Trophoblast cell (in vitro differentiated cells and primary cell): ENCODE measurements at regions not wholly inside any gene's neighbourhood (a gene's known extent, or its start where the extent isn't known, plus 50 kb on each side); places are given as distances from the start of the nearest gene placed in this dataset.

Source experiments
- DNase-seq, 2 donors: peaks; one replicate each; pipeline ENCODE4 v3.0.0-alpha.2; 2016
- H2AFZ ChIP-seq: 2 replicates; pipeline ENCODE4 v1.6.1; 2013; ENCODE audit warnings: low read length, moderate library complexity, mild to moderate bottlenecking; ENCODE audit not compliant: insufficient read depth, poor library complexity
- H2AK5ac ChIP-seq: 2 replicates; pipeline ENCODE4 v1.6.1; 2013; ENCODE audit warnings: mild to moderate bottlenecking, low read length
- H2BK120ac ChIP-seq: 2 replicates; pipeline ENCODE4 v1.6.1; 2013; ENCODE audit warnings: low read length, mild to moderate bottlenecking, moderate library complexity; ENCODE audit not compliant: insufficient read depth, poor library complexity
- H2BK12ac ChIP-seq: 2 replicates; pipeline ENCODE4 v1.6.1; 2013; ENCODE audit warnings: mild to moderate bottlenecking, low read length, moderate library complexity
- H2BK5ac ChIP-seq: 2 replicates; pipeline ENCODE4 v1.6.1; 2013; ENCODE audit warnings: low read length, low read depth, moderate library complexity, mild to moderate bottlenecking; ENCODE audit not compliant: poor library complexity
- H3K14ac ChIP-seq: 2 replicates; pipeline ENCODE4 v1.6.1; 2013; ENCODE audit warnings: mild to moderate bottlenecking, low read length
- H3K18ac ChIP-seq: 2 replicates; pipeline ENCODE4 v1.6.1; 2013; ENCODE audit warnings: mild to moderate bottlenecking, low read length
- H3K23ac ChIP-seq: 2 replicates; pipeline ENCODE4 v1.6.1; 2013; ENCODE audit warnings: low read length
- H3K27ac ChIP-seq: 2 replicates; pipeline ENCODE4 v1.5.1; 2013; ENCODE audit warnings: low read depth, mild to moderate bottlenecking, inconsistent platforms, low read length, moderate library complexity
- H3K27me3 ChIP-seq: 2 replicates; pipeline ENCODE4 v1.6.1; 2013; ENCODE audit warnings: inconsistent platforms, mild to moderate bottlenecking, low read length, moderate library complexity; ENCODE audit not compliant: insufficient read depth
- H3K36me3 ChIP-seq, 2 experiments: 1 replicate in 1 of 2; 2 replicates in 1 of 2; pipeline ENCODE4 v1.6.1; 2013; ENCODE audit warnings: low read length in 2 of 2, mild to moderate bottlenecking in 2 of 2, moderate library complexity in 1 of 2; ENCODE audit not compliant: insufficient read depth in 2 of 2, control insufficient read depth in 1 of 2
- H3K4ac ChIP-seq: 2 replicates; pipeline ENCODE4 v1.6.1; 2013; ENCODE audit warnings: low read depth, mild to moderate bottlenecking, low read length, moderate library complexity
- H3K4me1 ChIP-seq, 2 experiments: 1 replicate in 1 of 2; 2 replicates in 1 of 2; pipeline ENCODE4 v1.6.1; 2013; ENCODE audit warnings: low read length in 2 of 2, mild to moderate bottlenecking in 2 of 2, moderate library complexity in 1 of 2; ENCODE audit not compliant: insufficient read depth in 2 of 2, control insufficient read depth in 1 of 2
- H3K4me2 ChIP-seq: 2 replicates; pipeline ENCODE4 v1.6.1; 2013; ENCODE audit warnings: inconsistent platforms, mild to moderate bottlenecking, low read length, moderate library complexity
- H3K4me3 ChIP-seq: 2 replicates; pipeline ENCODE4 v1.5.1; 2013; ENCODE audit warnings: mild to moderate bottlenecking, low read depth, low read length, inconsistent platforms
- H3K79me1 ChIP-seq: one replicate; pipeline ENCODE4 v1.6.1; 2013; ENCODE audit warnings: low read length
- H3K79me2 ChIP-seq: 2 replicates; pipeline ENCODE4 v1.6.1; 2013; ENCODE audit warnings: low read length, mild to moderate bottlenecking; ENCODE audit not compliant: control insufficient read depth, insufficient read depth, poor library complexity
- H3K9ac ChIP-seq: 2 replicates; pipeline ENCODE4 v1.6.1; 2013; ENCODE audit warnings: mild to moderate bottlenecking, low read length
- H3K9me3 ChIP-seq: 2 replicates; pipeline ENCODE4 v1.6.1; 2013; ENCODE audit warnings: low read depth, mild to moderate bottlenecking, control low read depth, inconsistent platforms, low read length; ENCODE audit not compliant: insufficient read depth
- H4K12ac ChIP-seq: 2 replicates; pipeline ENCODE4 v1.6.1; 2013; ENCODE audit warnings: low read depth, mild to moderate bottlenecking, low read length, moderate library complexity
- H4K8ac ChIP-seq: 2 replicates; pipeline ENCODE4 v1.6.1; 2013; ENCODE audit warnings: low read depth, mild to moderate bottlenecking, low read length, moderate library complexity
- H4K91ac ChIP-seq: one replicate; pipeline ENCODE4 v1.6.1; 2013; ENCODE audit warnings: low read depth, mild to moderate bottlenecking, low read length, moderate library complexity
- WGBS: extraction: QIAGEN DNeasy Blood & Tissue Kit; methylation state at CpG from one replicate; pipeline ENCODE4 v1.1.7; 2013; ENCODE audit warnings: missing lambda C conversion rate; ENCODE audit not compliant: insufficient read length, insufficient coverage; ENCODE audit errors: extremely low coverage; 5-methylcytosine and 5-hydroxymethylcytosine counted together

DNA sequence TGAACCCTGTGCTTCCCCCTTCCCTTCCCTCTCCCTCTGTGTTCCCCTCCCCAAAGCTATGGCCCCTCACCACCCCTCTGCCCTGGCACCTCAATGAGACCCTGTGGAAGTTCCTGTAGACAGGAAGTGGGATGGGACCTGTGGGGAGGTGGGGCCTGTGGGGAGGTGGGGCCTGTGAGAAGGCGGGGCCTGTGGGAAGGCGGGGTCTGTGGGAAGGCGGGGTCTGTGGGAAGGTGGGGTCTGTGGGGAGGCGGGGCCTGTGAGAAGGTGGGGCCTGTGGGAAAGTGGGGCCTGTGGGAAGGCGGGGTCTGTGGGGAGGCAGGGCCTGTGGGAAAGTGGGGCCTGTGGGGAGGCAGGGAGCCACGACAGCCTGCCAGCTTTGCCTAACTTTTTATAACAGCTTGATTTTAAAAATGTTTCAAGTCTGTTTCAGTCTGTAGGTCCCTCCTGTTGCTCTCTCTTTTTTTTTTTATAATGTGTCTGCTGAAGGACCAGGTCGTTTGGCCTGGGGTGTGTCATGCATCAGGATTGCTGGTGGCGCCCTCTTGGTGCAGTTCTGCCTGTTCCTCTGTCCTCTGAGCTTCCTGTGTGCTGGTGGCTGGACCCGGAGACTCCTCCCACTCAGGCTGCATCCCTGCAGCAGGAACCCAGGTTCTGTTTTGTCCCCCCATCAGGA, 70.5 kb upstream of the SLCO4A1 start:
- H3K36me3 ChIP-seq: no peaks in the 10 kb centered on the region
- H2BK12ac ChIP-seq: no peak overlapping the region
- no peak overlapping the region for H3K18ac ChIP-seq
- H3K79me2 ChIP-seq: no peaks in the 10 kb centered on the region
- no peak overlapping the region for H3K4me2 ChIP-seq
- no peak overlapping the region for H2AK5ac ChIP-seq
- no peak overlapping the region for H3K4me3 ChIP-seq
- no peak overlapping the region for H2BK5ac ChIP-seq
- no peak overlapping the region for H3K9ac ChIP-seq
- no peak for DNase-seq
- no peak overlapping the region for H4K8ac ChIP-seq
- H2BK120ac ChIP-seq: no peak overlapping the region
- no peaks in the 10 kb centered on the region for H3K27me3 ChIP-seq
- H3K9me3 ChIP-seq: peaks cover 15% of the 10 kb centered on the region
- H4K12ac ChIP-seq: no peak overlapping the region
- H3K4me1 ChIP-seq: no peaks in the 10 kb centered on the region
- no peak overlapping the region for H4K91ac ChIP-seq
- no peak overlapping the region for H2AFZ ChIP-seq
- H3K79me1 ChIP-seq: no peaks in the 10 kb centered on the region
- H3K27ac ChIP-seq: no peak overlapping the region
- WGBS: no CpG with 5 or more reads among the region's 9 CpGs
- no peak overlapping the region for H3K14ac ChIP-seq
- H3K23ac ChIP-seq: no peak overlapping the region
- no peak overlapping the region for H3K4ac ChIP-seq

DNA sequence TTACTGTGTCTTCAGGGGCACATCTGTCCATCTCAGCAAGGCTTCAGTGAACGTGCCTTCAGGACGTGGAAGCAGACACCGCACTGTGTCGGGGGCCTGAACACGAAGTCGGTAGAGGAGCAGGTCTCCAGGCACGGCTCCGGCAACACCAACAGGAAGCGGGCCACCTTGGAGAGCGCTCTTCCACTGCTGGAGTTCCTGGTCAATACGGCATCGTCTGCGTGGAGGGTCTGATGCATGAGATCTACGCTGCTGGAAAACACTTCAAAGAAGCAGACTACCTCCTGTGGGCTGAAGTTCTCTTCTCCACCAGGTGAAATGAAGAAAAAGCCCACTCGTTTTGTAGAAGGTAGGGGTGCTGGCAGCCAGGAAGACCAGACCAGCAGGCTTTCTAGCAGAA, 69.3 kb upstream of the SLCO4A1 start:
- H3K4ac ChIP-seq: no peak overlapping the region

DNA sequence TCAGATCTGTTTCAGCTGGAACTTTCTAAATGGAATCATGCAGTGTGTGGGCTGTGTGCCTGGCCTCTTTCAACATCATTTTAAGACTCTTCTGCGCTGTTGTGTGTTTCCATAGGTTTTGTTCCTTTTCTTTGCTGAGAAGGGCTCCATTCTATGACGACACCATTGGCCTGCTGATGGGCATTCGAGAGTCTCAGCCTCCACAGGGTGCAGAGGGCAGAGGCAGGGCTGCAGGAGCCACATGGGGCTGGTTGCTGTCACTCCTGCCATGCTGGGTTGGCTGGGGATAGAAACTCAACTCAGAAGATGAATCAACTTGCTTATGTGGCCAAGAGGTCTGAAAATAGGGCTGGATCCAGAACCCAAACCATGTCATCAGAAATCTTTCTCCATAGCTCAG, 68.5 kb upstream of the SLCO4A1 start:
- Histone ChIP-seq H4K12ac (no peak overlapping the region), H3K14ac (no peak overlapping the region), H3K79me2 (no peaks in the 10 kb centered on the region), H4K91ac (no peak overlapping the region), H3K36me3 (no peaks in the 10 kb centered on the region), H2AFZ (no peak overlapping the region), H3K4ac (no peak overlapping the region), H3K27me3 (no peaks in the 10 kb centered on the region), H2BK5ac (no peak overlapping the region), H2AK5ac (no peak overlapping the region), H3K9me3 (peaks cover 11% of the 10 kb centered on the region), H3K9ac (no peak overlapping the region), H3K4me1 (no peaks in the 10 kb centered on the region), H4K8ac (no peak overlapping the region), H3K18ac (no peak overlapping the region), H3K4me2 (no peak overlapping the region), H3K79me1 (no peaks in the 10 kb centered on the region), H3K23ac (no peak overlapping the region), H2BK12ac (no peak overlapping the region), H2BK120ac (no peak overlapping the region), H3K4me3 (no peak overlapping the region), H3K27ac (no peak overlapping the region)
- no peak for DNase-seq
- WGBS: no CpG with 5 or more reads among the region's 3 CpGs

More for the DNA sequence above, 69.3 kb upstream of the SLCO4A1 start:
- Histone ChIP-seq H3K79me1 (no peaks in the 10 kb centered on the region), H2AFZ (no peak overlapping the region), H3K18ac (no peak overlapping the region), H3K9ac (no peak overlapping the region), H3K23ac (no peak overlapping the region), H2BK12ac (no peak overlapping the region), H2BK5ac (no peak overlapping the region), H4K91ac (no peak overlapping the region), H3K27me3 (no peaks in the 10 kb centered on the region), H3K36me3 (no peaks in the 10 kb centered on the region), H3K9me3 (peaks cover 15% of the 10 kb centered on the region), H2AK5ac (no peak overlapping the region), H2BK120ac (no peak overlapping the region), H3K4me3 (no peak overlapping the region), H3K4me2 (no peak overlapping the region), H3K14ac (no peak overlapping the region), H4K8ac (no peak overlapping the region), H4K12ac (no peak overlapping the region), H3K27ac (no peak overlapping the region), H3K79me2 (no peaks in the 10 kb centered on the region), H3K4me1 (no peaks in the 10 kb centered on the region)
- DNase-seq: no peak
- WGBS: no CpG with 5 or more reads among the region's 15 CpGs

DNA sequence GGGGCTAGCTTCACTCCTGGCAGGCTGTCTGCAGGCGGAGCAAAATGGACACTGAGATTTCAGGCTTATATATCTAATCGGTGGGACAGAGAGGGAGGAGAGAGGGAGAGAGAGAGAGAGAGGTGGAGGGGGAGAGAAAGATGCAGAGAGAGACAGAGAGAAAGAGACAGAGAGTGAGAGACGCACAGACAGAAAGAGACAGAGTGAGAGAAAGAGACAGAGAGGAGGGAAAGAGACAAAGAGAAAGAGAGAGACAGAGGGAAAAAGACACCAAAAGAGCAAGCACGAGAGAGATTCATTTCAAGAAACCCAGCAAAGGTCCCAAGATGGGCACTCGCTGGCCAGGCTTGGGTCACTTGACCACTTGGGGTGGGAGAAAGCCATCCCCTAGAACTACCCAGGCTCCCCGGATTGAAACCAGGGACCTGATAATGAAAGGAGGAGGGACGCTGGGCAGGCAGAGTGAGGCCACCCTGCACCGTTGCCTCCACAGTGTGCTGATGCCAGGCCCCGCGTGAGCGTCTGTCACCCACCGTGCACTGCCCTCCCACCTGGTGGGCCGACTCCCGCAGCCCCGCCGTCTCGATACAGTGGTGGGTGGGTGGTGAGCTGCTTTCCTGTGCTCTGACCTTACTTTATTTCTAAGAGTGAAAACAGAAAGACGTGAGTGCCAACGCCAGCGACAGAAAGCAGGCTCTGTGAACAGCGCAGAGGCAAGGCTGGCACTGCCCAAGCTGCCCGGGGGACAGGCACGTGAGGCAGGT, 67.9 kb upstream of the SLCO4A1 start:
- no peak overlapping the region for H3K4me2 ChIP-seq
- no peaks in the 10 kb centered on the region for H3K4me1 ChIP-seq
- H3K79me2 ChIP-seq: no peaks in the 10 kb centered on the region
- no peak overlapping the region for H2BK12ac ChIP-seq
- WGBS: no CpG with 5 or more reads among the region's 23 CpGs
- H3K9ac ChIP-seq: no peak overlapping the region
- no peak overlapping the region for H3K4me3 ChIP-seq
- H2AFZ ChIP-seq: no peak overlapping the region
- no peaks in the 10 kb centered on the region for H3K27me3 ChIP-seq
- peaks cover 11% of the 10 kb centered on the region for H3K9me3 ChIP-seq
- H4K91ac ChIP-seq: no peak overlapping the region
- no peak overlapping the region for H2BK120ac ChIP-seq
- H4K8ac ChIP-seq: no peak overlapping the region
- no peak overlapping the region for H3K4ac ChIP-seq
- DNase-seq: no peak
- H4K12ac ChIP-seq: no peak overlapping the region
- H3K27ac ChIP-seq: no peak overlapping the region
- H3K18ac ChIP-seq: no peak overlapping the region
- no peaks in the 10 kb centered on the region for H3K36me3 ChIP-seq
- H3K23ac ChIP-seq: no peak overlapping the region
- no peak overlapping the region for H3K14ac ChIP-seq
- no peak overlapping the region for H2BK5ac ChIP-seq
- no peak overlapping the region for H2AK5ac ChIP-seq
- H3K79me1 ChIP-seq: no peaks in the 10 kb centered on the region
